Prostate gland (tissue), 2 donors: ENCODE measurements at regions not wholly inside any gene's neighbourhood (a gene's known extent, or its start where the extent isn't known, plus 50 kb on each side); places are given as distances from the start of the nearest gene placed in this dataset.

Source experiments
- POLR2A ChIP-seq: fragments of 450-650 bp; IDR thresholded peaks from one replicate; pipeline ENCODE4 v1.6.1; 2016; ENCODE audit warnings: antibody characterized with exemption, mild to moderate bottlenecking
- POLR2AphosphoS5 ChIP-seq: sonication (generic); formaldehyde crosslinking; IDR thresholded peaks from one replicate; pipeline ENCODE4 v1.6.1; 2017; ENCODE audit warnings: antibody characterized with exemption
- TF ChIP-seq, protein P1 (sequence below), 4 experiments: fragments of 200-600 bp in 2 of 4; fragments of 450-650 bp in 2 of 4; sonication (generic) in 2 of 4; IDR thresholded peaks; 1 replicate in 3 of 4; 2 replicates in 1 of 4; pipeline ENCODE4 v1.5.1; 2016 to 2019; ENCODE audit warnings: antibody characterized with exemption in 4 of 4, mild to moderate bottlenecking in 2 of 4, moderate library complexity in 2 of 4

DNA sequence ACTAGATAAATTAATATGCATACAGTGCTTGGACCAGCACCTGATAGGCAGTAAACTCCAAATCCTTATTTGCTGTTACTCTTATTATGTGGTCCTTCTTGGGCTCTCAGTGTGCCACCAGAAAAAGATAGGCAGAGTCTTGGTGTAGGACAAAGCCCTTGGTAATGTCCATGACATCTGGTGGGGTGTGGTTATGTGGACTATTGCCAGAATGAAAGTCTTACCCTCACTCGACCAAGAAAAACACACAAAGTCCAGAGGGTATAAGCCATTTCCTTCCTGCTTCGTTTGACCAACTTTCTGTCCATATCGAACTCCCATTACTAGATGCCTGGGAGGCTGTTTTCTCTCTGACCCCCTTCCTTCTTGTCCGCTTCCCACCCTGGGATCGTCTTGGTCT is 140.9 kb downstream of the UTP18 start:
- TF ChIP-seq, protein P1, sequence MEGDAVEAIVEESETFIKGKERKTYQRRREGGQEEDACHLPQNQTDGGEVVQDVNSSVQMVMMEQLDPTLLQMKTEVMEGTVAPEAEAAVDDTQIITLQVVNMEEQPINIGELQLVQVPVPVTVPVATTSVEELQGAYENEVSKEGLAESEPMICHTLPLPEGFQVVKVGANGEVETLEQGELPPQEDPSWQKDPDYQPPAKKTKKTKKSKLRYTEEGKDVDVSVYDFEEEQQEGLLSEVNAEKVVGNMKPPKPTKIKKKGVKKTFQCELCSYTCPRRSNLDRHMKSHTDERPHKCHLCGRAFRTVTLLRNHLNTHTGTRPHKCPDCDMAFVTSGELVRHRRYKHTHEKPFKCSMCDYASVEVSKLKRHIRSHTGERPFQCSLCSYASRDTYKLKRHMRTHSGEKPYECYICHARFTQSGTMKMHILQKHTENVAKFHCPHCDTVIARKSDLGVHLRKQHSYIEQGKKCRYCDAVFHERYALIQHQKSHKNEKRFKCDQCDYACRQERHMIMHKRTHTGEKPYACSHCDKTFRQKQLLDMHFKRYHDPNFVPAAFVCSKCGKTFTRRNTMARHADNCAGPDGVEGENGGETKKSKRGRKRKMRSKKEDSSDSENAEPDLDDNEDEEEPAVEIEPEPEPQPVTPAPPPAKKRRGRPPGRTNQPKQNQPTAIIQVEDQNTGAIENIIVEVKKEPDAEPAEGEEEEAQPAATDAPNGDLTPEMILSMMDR (IDR thresholded peaks at IDR 0.05) = no peak
- TF ChIP-seq POLR2A = no peak
- TF ChIP-seq POLR2AphosphoS5 = no peak
